ENCODE measurements at regions not wholly inside any gene's neighbourhood (a gene's known extent, or its start where the extent isn't known, plus 50 kb on each side); places are given as distances from the start of the nearest gene placed in this dataset.

DNA sequence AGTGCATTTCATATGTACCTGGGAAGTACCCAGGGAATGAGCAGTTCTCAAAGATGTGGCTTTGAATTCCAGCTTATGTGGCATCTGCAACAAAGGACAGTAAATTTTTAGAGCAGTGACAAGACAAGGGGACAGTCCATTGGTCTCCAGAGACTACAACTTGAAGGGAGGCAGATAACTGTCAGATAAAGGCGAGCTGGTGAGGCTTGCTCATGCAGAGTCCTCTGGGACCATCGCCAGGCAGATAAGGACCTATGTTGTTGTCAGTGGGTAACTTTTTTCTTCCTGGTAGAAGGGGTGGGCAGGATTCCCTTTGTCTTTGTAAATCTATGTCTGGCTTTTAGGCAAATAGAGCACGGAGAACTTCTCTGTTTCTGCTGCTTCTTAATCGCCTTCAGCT lies 120.2 kb downstream of the ICE1 start:
- Histone ChIP-seq H3K36me3 (ENCODE audit: insufficient read depth, low read length) (no peaks in the 10 kb centered on the region), H3K9me3 (ENCODE audit: low read depth, low read length) (no peaks in the 10 kb centered on the region), H3K4me1 (ENCODE audit: insufficient read depth, low read length) (no peaks in the 10 kb centered on the region), H4K20me1 (ENCODE audit: insufficient read depth, low read length) (no peaks in the 10 kb centered on the region), H3K27ac (ENCODE audit: low read depth, low read length) (no peak overlapping the region), H3K4me3 (ENCODE audit: insufficient read depth, low read length) (no peak overlapping the region), H3K27me3 (ENCODE audit: insufficient read depth, low read length) (no peaks in the 10 kb centered on the region), H3K4me2 (ENCODE audit: insufficient read depth, low read length) (no peak overlapping the region), H2AFZ (ENCODE audit: low read length) (no peak overlapping the region), H3K79me2 (ENCODE audit: insufficient read depth, low read length) (no peaks in the 10 kb centered on the region)
- TF ChIP-seq, protein P1, sequence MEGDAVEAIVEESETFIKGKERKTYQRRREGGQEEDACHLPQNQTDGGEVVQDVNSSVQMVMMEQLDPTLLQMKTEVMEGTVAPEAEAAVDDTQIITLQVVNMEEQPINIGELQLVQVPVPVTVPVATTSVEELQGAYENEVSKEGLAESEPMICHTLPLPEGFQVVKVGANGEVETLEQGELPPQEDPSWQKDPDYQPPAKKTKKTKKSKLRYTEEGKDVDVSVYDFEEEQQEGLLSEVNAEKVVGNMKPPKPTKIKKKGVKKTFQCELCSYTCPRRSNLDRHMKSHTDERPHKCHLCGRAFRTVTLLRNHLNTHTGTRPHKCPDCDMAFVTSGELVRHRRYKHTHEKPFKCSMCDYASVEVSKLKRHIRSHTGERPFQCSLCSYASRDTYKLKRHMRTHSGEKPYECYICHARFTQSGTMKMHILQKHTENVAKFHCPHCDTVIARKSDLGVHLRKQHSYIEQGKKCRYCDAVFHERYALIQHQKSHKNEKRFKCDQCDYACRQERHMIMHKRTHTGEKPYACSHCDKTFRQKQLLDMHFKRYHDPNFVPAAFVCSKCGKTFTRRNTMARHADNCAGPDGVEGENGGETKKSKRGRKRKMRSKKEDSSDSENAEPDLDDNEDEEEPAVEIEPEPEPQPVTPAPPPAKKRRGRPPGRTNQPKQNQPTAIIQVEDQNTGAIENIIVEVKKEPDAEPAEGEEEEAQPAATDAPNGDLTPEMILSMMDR (IDR thresholded peaks at IDR 0.05; ENCODE audit: extremely low read depth, low read depth, low read length) = no peak
- DNase-seq (ENCODE audit: insufficient read length, low spot score, missing footprints) = no peak

DNA sequence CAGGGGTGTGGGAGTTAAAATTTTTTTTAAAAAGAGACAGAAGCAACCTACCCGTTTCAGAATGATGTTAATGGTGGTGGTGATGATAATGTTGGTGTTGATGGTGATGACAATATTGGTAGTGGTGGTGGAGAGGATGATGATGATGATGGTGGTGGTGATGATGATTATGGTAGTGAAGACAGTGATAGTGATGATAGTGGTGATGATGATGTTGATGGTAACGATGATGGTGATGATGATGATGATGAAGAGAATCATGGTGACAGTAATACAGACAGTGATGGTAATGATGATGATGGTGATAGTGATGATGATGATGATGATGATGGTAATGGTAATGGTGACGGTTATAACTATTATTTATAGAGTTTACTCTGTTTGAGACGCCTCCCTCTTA lies 117.6 kb downstream of the ICE1 start:
- Histone ChIP-seq H3K4me3 (ENCODE audit: insufficient read depth, low read length) (no peak overlapping the region), H3K27me3 (ENCODE audit: insufficient read depth, low read length) (no peaks in the 10 kb centered on the region), H3K79me2 (ENCODE audit: insufficient read depth, low read length) (no peaks in the 10 kb centered on the region), H3K36me3 (ENCODE audit: insufficient read depth, low read length) (no peaks in the 10 kb centered on the region), H3K9me3 (ENCODE audit: low read depth, low read length) (no peaks in the 10 kb centered on the region), H4K20me1 (ENCODE audit: insufficient read depth, low read length) (no peaks in the 10 kb centered on the region), H2AFZ (ENCODE audit: low read length) (no peak overlapping the region), H3K27ac (ENCODE audit: low read depth, low read length) (no peak overlapping the region), H3K4me1 (ENCODE audit: insufficient read depth, low read length) (no peaks in the 10 kb centered on the region), H3K4me2 (ENCODE audit: insufficient read depth, low read length) (no peak overlapping the region)
- TF ChIP-seq, protein P1 (IDR thresholded peaks at IDR 0.05; ENCODE audit: extremely low read depth, low read depth, low read length) = no peak
- DNase-seq (ENCODE audit: insufficient read length, low spot score, missing footprints) = no peak
